GM18511 (cell line): ENCODE measurements at regions not wholly inside any gene's neighbourhood (a gene's known extent, or its start where the extent isn't known, plus 50 kb on each side); places are given as distances from the start of the nearest gene placed in this dataset.
A peak's percentile ranks its signal among the peaks of the same experiment; 100 is the strongest.

Source experiments
- ATAC-seq: cut with Tn5 transposase; IDR thresholded peaks from one replicate; pipeline ENCODE4 v1.9.1; 2021; ENCODE audit warnings: mild to moderate bottlenecking, moderate library complexity; ENCODE audit not compliant: unreplicated experiment

DNA sequence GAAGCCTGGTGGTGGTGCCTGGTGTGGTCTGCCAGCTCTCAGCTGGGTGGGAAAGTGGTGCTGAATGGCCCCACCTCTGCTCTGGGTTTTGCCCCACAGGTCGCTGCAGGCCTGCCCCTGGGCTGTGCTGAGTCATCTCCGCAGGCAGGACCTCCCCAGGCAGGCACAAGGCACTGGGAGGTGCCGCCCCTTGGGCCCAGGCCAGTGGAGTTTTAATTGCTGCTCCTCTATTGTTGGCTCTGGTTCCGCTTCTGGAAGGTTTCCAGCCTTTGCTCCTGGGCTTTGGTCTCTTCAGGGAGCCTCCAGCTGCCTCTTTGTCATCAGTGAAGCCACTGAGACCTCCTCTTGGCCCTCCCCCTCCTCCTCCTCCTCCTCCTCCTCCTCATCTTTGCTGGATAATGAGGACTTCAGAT is 180.3 kb upstream of the GRB10 start:
- ATAC-seq, result peak; percentile 86

DNA sequence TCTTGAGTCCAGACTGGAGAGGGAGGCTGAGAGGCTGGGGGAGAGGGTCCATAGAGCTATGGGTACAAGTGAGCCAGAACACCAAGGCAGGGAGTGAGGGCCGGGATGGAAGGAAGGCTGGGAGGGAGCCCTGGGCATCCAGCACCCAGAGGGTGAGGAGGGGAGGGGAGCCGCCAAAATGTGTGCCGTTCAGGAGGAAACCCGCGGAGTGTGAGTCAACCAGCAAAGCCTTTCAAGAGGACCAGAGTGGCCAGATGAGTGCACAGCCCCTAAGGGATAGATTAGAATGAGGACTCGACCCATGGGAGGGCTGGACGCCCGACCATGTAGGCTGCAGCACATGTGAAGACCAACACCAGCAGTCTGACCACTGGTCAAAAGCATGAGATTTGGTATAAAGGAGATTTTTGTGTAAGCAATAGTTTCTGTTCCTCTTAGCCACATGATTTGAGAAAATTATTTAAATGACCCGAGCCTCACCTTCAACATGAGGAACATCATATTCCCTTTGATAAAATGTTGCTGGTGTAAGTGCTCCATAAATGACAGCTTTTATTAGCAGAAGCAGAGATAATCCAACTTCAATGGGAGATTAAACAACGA is 179.7 kb upstream of the GRB10 start:
- peak; percentile 53 for ATAC-seq

GRCh38 chr7:50960621-50961310 is 178.1 kb upstream of the GRB10 start:
- no peak for ATAC-seq

DNA sequence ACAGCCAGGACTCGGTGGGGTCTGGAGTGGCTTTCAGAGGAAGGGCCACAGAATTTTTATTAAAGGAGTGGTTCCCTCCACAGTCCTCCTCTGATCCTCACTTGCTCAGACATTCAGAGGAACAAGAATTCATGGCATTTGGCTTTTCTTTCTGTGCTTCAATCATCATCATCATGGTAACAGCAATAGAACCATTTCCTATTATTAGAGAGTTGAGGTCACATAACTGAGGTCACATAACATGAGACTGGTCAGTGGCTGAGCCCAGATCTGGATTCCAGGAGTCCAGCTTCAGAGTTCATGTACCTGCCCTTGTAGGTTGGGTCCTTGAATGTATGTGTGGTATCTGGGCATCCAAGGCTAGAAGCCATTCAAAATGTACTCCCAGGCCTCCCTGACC is 177.3 kb upstream of the GRB10 start:
- no peak for ATAC-seq

DNA sequence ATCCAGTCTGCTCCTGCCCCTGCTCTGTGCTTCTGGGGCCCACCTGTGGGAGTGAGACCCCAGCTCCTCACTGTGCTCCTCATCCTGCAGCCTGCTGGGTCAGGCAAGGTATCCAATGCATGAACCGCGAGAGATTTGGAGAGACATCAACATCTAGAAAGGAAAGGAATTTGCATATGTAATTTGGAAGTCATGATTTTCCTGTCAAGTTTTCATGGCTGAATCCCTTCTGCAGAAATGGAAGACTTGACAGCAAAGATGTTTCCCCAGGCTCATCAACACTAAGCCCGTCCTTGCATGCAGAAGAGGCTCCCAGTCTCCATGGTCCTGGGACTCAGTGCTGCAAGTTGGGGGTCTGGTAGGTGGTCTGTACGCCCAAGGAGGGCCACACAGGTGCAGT is 176.9 kb upstream of the GRB10 start:
- no peak for ATAC-seq

GRCh38 chr7:50957855-50958254 is 175.2 kb upstream of the GRB10 start:
- ATAC-seq, result no peak

DNA sequence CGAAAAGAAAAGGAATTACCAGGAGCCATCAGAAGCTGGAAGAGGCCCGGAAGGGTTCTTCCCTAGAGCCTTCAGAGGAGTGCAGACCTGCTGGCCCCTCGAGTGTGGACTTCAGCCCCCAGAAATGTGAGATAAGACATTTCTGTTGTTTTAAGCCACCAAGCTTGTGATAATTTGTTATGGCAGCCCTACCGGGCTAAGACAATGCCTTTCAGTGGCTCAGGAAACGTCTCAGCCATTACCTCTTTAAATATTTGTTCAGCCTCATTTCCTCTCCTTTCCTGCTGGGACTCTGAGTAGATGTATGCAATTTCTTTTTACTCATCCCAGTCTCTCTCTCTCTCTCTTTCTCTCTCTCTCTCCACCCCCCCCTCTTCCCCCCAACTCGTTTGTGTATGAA is 174.7 kb upstream of the GRB10 start:
- no peak for ATAC-seq

GRCh38 chr7:50956522-50957155 is 173.9 kb upstream of the GRB10 start:
- no peak for ATAC-seq

- ATAC-seq, result no peak
Measured at GRCh38 chr7:50954716-50955115, 172.0 kb upstream of the GRB10 start.

- no peak for ATAC-seq
Measured at GRCh38 chr7:50954245-50954644, 171.5 kb upstream of the GRB10 start.

DNA sequence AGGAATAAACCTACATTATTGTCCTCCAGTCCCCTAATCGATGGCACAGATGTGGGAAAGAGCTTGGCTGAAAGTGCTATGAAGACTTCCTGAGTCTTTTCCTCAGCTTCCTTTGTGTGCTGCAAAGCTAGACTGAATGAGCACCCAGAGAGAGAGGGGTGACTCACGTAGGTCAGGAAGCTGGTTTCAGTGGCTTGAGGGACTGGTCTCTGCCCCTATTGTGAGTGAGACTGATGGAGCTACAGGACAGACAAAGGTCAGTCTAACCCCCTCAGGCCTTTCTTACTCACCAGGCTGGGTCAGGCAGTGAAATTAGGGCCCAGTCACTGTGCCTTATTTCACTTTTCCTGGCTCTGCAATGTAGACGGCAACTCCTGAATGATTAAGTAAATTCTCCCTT is 171.1 kb upstream of the GRB10 start:
- ATAC-seq, result peak; percentile 61

- ATAC-seq, result no peak
Measured at GRCh38 chr7:50953303-50953702, 170.6 kb upstream of the GRB10 start.

DNA sequence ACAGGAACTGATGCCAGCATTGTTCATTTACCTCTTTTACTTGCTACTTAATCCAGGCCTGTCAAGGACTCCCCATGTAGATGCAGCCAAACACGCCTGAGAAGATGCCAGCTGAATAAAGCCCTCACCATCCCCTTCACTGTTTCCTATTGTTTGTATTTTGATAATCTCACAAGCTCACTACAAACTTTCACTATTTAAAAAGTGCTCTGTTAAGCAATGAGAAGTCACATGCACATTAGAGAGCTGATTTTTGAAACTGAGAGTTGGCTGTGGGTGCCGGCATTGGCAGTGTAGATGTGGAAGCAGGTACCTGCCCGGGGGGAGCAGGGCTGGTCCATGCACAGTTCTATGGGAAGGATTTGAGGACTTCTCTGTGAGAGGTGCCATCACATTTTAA is 169.8 kb upstream of the GRB10 start:
- no peak for ATAC-seq

DNA sequence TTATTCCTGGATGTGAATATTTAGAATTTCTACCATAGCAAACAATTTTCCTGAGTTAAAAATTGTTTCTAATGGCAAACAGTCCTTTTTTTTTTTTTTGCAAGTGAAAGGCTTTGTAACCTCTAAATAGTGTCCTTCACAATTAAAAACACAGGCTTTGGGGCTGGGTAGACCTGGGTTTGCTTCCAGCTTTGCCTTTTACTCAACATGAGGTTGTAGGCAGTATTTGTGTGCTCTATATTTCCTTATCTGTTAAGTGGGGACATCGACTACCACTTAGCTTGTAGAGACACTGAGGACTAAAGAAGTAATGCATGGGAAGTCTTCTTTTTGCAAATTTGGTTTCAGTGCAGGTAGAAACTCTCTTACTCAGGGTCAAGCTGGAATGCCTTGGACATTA is 169.4 kb upstream of the GRB10 start:
- ATAC-seq, result no peak

GRCh38 chr7:50943482-50943881 is 160.8 kb upstream of the GRB10 start:
- no peak for ATAC-seq

GRCh38 chr7:50941525-50941924 is 158.8 kb upstream of the GRB10 start:
- no peak for ATAC-seq

GRCh38 chr7:50940621-50941020 is 157.9 kb upstream of the GRB10 start:
- ATAC-seq, result no peak

DNA sequence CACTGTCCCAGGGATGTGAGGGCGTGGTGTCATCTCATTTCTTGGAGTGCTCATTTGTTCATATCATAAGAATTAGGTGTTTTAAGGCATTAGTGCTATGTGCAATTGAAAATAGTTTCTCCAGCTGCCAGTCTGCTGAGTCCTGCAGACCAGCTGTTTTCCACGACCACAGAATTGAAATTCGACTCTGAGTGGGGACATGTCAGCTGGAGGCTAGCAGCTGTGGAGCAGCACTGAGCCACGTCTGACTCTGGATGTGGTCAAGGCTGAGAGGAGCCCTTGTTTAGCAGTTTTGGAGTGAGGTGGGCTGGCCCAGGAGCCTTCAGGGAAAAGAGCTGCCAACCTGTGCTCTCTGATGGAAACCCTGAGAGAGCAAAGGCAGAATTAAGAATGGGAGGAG is 156.3 kb upstream of the GRB10 start:
- no peak for ATAC-seq

DNA sequence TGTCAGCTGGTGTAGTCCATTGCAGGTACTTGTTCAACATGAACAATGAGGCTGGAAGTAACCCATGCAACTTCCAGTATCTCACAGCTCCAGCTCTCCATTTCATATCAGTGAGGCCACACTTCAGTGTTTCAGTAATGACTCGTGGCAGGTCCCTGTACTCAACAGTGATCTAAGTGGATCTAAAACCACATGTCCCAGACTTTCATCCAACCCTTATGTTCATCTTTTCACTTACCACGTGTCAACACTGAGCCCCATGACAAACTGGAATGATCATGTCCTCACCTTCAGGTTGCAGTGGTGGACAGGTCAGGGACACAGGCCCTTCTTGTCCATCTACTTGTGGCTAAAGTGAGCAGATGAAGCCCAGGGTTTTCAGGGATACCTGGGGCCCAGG is 155.0 kb upstream of the GRB10 start:
- no peak for ATAC-seq

GRCh38 chr7:50926049-50926448 is 143.4 kb upstream of the GRB10 start:
- ATAC-seq, result no peak

DNA sequence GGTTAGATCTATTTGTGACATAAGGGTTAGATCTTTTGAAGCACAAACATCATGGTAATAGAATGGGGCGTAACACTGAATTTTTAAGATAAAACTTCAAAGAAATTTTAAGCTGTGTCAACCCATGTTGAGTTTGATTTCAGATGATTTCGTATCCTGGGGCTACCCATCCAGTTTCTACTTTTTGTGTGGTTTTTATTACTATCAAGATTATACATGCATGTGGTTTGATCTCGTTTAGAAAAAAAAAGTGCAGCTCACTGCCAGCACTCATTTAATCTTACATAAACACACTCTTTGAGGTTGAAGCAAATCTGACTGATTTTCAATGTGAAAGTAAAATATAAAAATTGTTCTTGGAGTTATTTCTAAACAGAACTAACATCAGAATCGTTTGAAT is 140.8 kb upstream of the GRB10 start:
- ATAC-seq, result no peak

GRCh38 chr7:50921114-50921813 is 138.6 kb upstream of the GRB10 start:
- no peak for ATAC-seq
